Naive thymus-derived CD8-positive, alpha-beta T cell (primary cell): ENCODE measurements at regions not wholly inside any gene's neighbourhood (a gene's known extent, or its start where the extent isn't known, plus 50 kb on each side); places are given as distances from the start of the nearest gene placed in this dataset.

ENCODE experiments used
- ATAC-seq, 2 donors: fragments of 150-1000 bp; cut with Tn5 transposase in 1 of 2; sonication (Bioruptor Pico), chemical (Tn5 transposase) in 1 of 2; 1 replicate in 1 of 2; 2 replicates in 1 of 2; pipeline ENCODE4 v1.10.0; 2021; ENCODE audit warnings: mild to moderate bottlenecking in 2 of 2, moderate library complexity in 2 of 2
- POLR2A ChIA-PET: fragments of 350-600 bp; sonication (Branson Sonifier 250); formaldehyde crosslinking; loops from one replicate; lab custom pipeline; 2021; ENCODE audit warnings: antibody characterized with exemption; lab: Charles Lee
- DNase-seq, 10 donors: peaks; one replicate each; pipeline versions ENCODE4 v3.0.0 to v3.0.0-alpha.2; 2020 to 2022
- H3K27ac Mint-ChIP-seq, 10 donors: one replicate each; pipeline ENCODE4 v1.8.0; 2020 to 2022; ENCODE audit warnings: mild to moderate bottlenecking in 10 of 10, mixed read lengths in 10 of 10, moderate library complexity in 4 of 10, inconsistent platforms in 1 of 10
- H3K27me3 Mint-ChIP-seq, 5 donors: one replicate each; pipeline ENCODE4 v1.8.0; 2021 to 2022; ENCODE audit warnings: mixed read lengths in 5 of 5
- H3K36me3 Mint-ChIP-seq, 3 donors: one replicate each; pipeline ENCODE4 v1.8.0; 2020 to 2022; ENCODE audit warnings: mixed read lengths in 3 of 3, mild to moderate bottlenecking in 2 of 3, inconsistent platforms in 1 of 3
- H3K4me1 Mint-ChIP-seq, 4 donors: one replicate each; pipeline ENCODE4 v1.8.0; 2021 to 2022; ENCODE audit warnings: mixed read lengths in 4 of 4
- H3K4me3 Mint-ChIP-seq, 10 donors: one replicate each; pipeline ENCODE4 v1.8.0; 2020 to 2022; ENCODE audit warnings: mild to moderate bottlenecking in 10 of 10, mixed read lengths in 10 of 10, moderate library complexity in 6 of 10, inconsistent platforms in 1 of 10
- H3K9me3 Mint-ChIP-seq, 9 donors: one replicate each; pipeline ENCODE4 v1.8.0; 2020 to 2022; ENCODE audit warnings: mixed read lengths in 9 of 9, mild to moderate bottlenecking in 3 of 9, inconsistent platforms in 1 of 9, moderate library complexity in 1 of 9

GRCh38 chr2:176725873-176726645, 456.8 kb downstream of the MTX2 start:
- DNase-seq (no peak), ATAC-seq (no peak)
- Mint-ChIP-seq H3K4me1 (no peaks in the 10 kb centered on the region), H3K9me3 (peaks cover 0 to 12% (median 0%) of the 10 kb centered on the region in 9 donors), H3K27ac (no peak overlapping the region), H3K27me3 (peaks cover 0 to 12% (median 6%) of the 10 kb centered on the region in 5 donors), H3K4me3 (no peak overlapping the region), H3K36me3 (no peaks in the 10 kb centered on the region)
- POLR2A ChIA-PET, result interaction anchor here (0.6 kb wide), 1 partner anchor 744 kb away, joined by 4 read pairs; no protein-coding TSS in a partner anchor

- DNase-seq (no peak), ATAC-seq (no peak)
- no peak overlapping the region for H3K4me3 Mint-ChIP-seq
- H3K27me3 Mint-ChIP-seq, result peaks cover 0 to 6% (median 2%) of the 10 kb centered on the region in 5 donors
- H3K9me3 Mint-ChIP-seq, result no peaks in the 10 kb centered on the region
- POLR2A ChIA-PET, result no interaction called here
- H3K27ac Mint-ChIP-seq, result no peak overlapping the region
- no peaks in the 10 kb centered on the region for H3K4me1 Mint-ChIP-seq
- H3K36me3 Mint-ChIP-seq, result no peaks in the 10 kb centered on the region
Measured at GRCh38 chr2:176727696-176728095, 458.5 kb downstream of the MTX2 start.

- no peak for ATAC-seq
- Mint-ChIP-seq H3K9me3 (no peaks in the 10 kb centered on the region), H3K4me3 (no peak overlapping the region), H3K36me3 (peaks cover 0 to under 1% (median 0%) of the 10 kb centered on the region in 3 donors), H3K27ac (no peak overlapping the region), H3K27me3 (peaks cover 0 to 3% (median 0%) of the 10 kb centered on the region in 5 donors), H3K4me1 (no peaks in the 10 kb centered on the region)
- DNase-seq, result no peak
- POLR2A ChIA-PET, result no interaction called here
Measured at GRCh38 chr2:176729706-176730569, 460.7 kb downstream of the MTX2 start.

- H3K36me3 Mint-ChIP-seq, result peaks cover 0 to 1% (median 0%) of the 10 kb centered on the region in 3 donors
- POLR2A ChIA-PET, result no interaction called here
- peaks cover 0 to 5% (median under 1%) of the 10 kb centered on the region in 5 donors for H3K27me3 Mint-ChIP-seq
- H3K4me3 Mint-ChIP-seq, result no peak overlapping the region
- H3K27ac Mint-ChIP-seq, result no peak overlapping the region
- no peak for ATAC-seq
- DNase-seq, result no peak
- H3K9me3 Mint-ChIP-seq, result no peaks in the 10 kb centered on the region
- H3K4me1 Mint-ChIP-seq, result no peaks in the 10 kb centered on the region
Measured at GRCh38 chr2:176732780-176733179, 463.5 kb downstream of the MTX2 start.

GRCh38 chr2:176733698-176734430, 464.6 kb downstream of the MTX2 start:
- H3K27ac Mint-ChIP-seq, result no peak overlapping the region
- DNase-seq (no peak), ATAC-seq (no peak)
- no peaks in the 10 kb centered on the region for H3K9me3 Mint-ChIP-seq
- peaks cover 0 to 11% (median 3%) of the 10 kb centered on the region in 5 donors for H3K27me3 Mint-ChIP-seq
- H3K4me1 Mint-ChIP-seq, result no peaks in the 10 kb centered on the region
- H3K4me3 Mint-ChIP-seq, result no peak overlapping the region
- peaks cover 0 to 1% (median 0%) of the 10 kb centered on the region in 3 donors for H3K36me3 Mint-ChIP-seq
- POLR2A ChIA-PET, result no interaction called here

- H3K36me3 Mint-ChIP-seq, result peaks cover 0 to 1% (median 0%) of the 10 kb centered on the region in 3 donors
- peaks cover 0 to 11% (median 3%) of the 10 kb centered on the region in 5 donors for H3K27me3 Mint-ChIP-seq
- no peak for DNase-seq
- peaks cover 0 to 1% (median 0%) of the 10 kb centered on the region in 4 donors for H3K4me1 Mint-ChIP-seq
- peaks cover 0 to 1% (median 0%) of the 10 kb centered on the region in 9 donors for H3K9me3 Mint-ChIP-seq
- POLR2A ChIA-PET, result no interaction called here
- H3K27ac Mint-ChIP-seq, result no peak overlapping the region
- no peak for ATAC-seq
- H3K4me3 Mint-ChIP-seq, result no peak overlapping the region
Measured at GRCh38 chr2:176734868-176735267, 465.6 kb downstream of the MTX2 start.

GRCh38 chr2:176742271-176742670, 470.3 kb upstream of the HNRNPA3 start:
- Mint-ChIP-seq H3K4me1 (peaks cover 0 to 7% (median 4%) of the 10 kb centered on the region in 4 donors), H3K9me3 (peaks cover 0 to 4% (median 0%) of the 10 kb centered on the region in 9 donors), H3K27ac (no peak overlapping the region), H3K27me3 (peaks cover 0 to 11% (median 3%) of the 10 kb centered on the region in 5 donors), H3K36me3 (peaks cover 0 to 4% (median 0%) of the 10 kb centered on the region in 3 donors), H3K4me3 (no peak overlapping the region)
- POLR2A ChIA-PET, result no interaction called here
- DNase-seq, result no peak
- ATAC-seq, result no peak

- Mint-ChIP-seq H3K4me3 (no peak overlapping the region), H3K27ac (no peak overlapping the region), H3K36me3 (peaks cover 0 to 4% (median 0%) of the 10 kb centered on the region in 3 donors), H3K27me3 (peaks cover 0 to 3% (median 2%) of the 10 kb centered on the region in 5 donors), H3K9me3 (peaks cover 0 to 4% (median 0%) of the 10 kb centered on the region in 9 donors), H3K4me1 (peaks cover 0 to 7% (median 4%) of the 10 kb centered on the region in 4 donors)
- POLR2A ChIA-PET, result no interaction called here
- ATAC-seq (no peak), DNase-seq (no peak)
Measured at GRCh38 chr2:176743671-176744070, 468.9 kb upstream of the HNRNPA3 start.

- Mint-ChIP-seq H3K27ac (no peak overlapping the region), H3K9me3 (peaks cover 0 to 4% (median 0%) of the 10 kb centered on the region in 9 donors), H3K27me3 (peaks cover 0 to 3% (median 1%) of the 10 kb centered on the region in 5 donors), H3K4me1 (peaks cover 0 to 6% (median 4%) of the 10 kb centered on the region in 4 donors), H3K36me3 (peaks cover 0 to 4% (median 0%) of the 10 kb centered on the region in 3 donors), H3K4me3 (no peak overlapping the region)
- no peak for DNase-seq
- POLR2A ChIA-PET, result no interaction called here
- ATAC-seq, result no peak
Measured at GRCh38 chr2:176744146-176744545, 468.4 kb upstream of the HNRNPA3 start.

GRCh38 chr2:176745543-176746200, 466.9 kb upstream of the HNRNPA3 start:
- peak in 1 of 10 donors; percentile 1 for DNase-seq
- H3K36me3 Mint-ChIP-seq, result peaks cover 0 to 4% (median 0%) of the 10 kb centered on the region in 3 donors
- peak overlapping the region in 1 of 10 donors; percentile 52 for H3K27ac Mint-ChIP-seq
- H3K4me1 Mint-ChIP-seq, result peaks cover 0 to 6% (median 4%) of the 10 kb centered on the region in 4 donors
- H3K9me3 Mint-ChIP-seq, result no peaks in the 10 kb centered on the region
- ATAC-seq, result no peak
- POLR2A ChIA-PET, result no interaction called here
- no peak overlapping the region for H3K4me3 Mint-ChIP-seq
- peaks cover 0 to 3% (median 1%) of the 10 kb centered on the region in 5 donors for H3K27me3 Mint-ChIP-seq

GRCh38 chr2:176746411-176746810, 466.2 kb upstream of the HNRNPA3 start:
- H3K36me3 Mint-ChIP-seq, result no peaks in the 10 kb centered on the region
- POLR2A ChIA-PET, result no interaction called here
- H3K27ac Mint-ChIP-seq, result no peak overlapping the region
- H3K4me3 Mint-ChIP-seq, result no peak overlapping the region
- H3K27me3 Mint-ChIP-seq, result peaks cover 0 to 3% (median 1%) of the 10 kb centered on the region in 5 donors
- no peak for DNase-seq
- H3K4me1 Mint-ChIP-seq, result peaks cover 0 to 6% (median 4%) of the 10 kb centered on the region in 4 donors
- no peaks in the 10 kb centered on the region for H3K9me3 Mint-ChIP-seq
- no peak for ATAC-seq

- Mint-ChIP-seq H3K4me3 (no peak overlapping the region), H3K36me3 (no peaks in the 10 kb centered on the region), H3K27ac (no peak overlapping the region), H3K4me1 (peaks cover 0 to 6% (median 4%) of the 10 kb centered on the region in 4 donors), H3K27me3 (peaks cover 0 to 3% (median 1%) of the 10 kb centered on the region in 5 donors), H3K9me3 (no peaks in the 10 kb centered on the region)
- POLR2A ChIA-PET, result no interaction called here
- DNase-seq, result no peak
- ATAC-seq, result no peak
Measured at GRCh38 chr2:176747506-176747905, 465.1 kb upstream of the HNRNPA3 start.
